ENCODE measurements at regions not wholly inside any gene's neighbourhood (a gene's known extent, or its start where the extent isn't known, plus 50 kb on each side); places are given as distances from the start of the nearest gene placed in this dataset.
"Not testable (repeated sequence)": the region's sequence is repeated elsewhere in the genome, so short reads cannot be mapped to it uniquely, and the experiment has no call there.

- DNase-seq (ENCODE audit: low read depth), result no peak
- Histone ChIP-seq H3K4me3 (ENCODE audit: low read depth, low read length) (no peak overlapping the region), H3K36me3 (ENCODE audit: control insufficient read depth, insufficient read depth, low read length) (no peaks in the 10 kb centered on the region), H3K27me3 (ENCODE audit: control insufficient read depth, insufficient read depth, low read length) (no peaks in the 10 kb centered on the region)
- TF ChIP-seq CTCF (IDR thresholded peaks at IDR 0.05; ENCODE audit: insufficient read depth, low read length, poor library complexity, severe bottlenecking), result no peak
Observed at GRCh38 chr2:48195169-48195568, 119.3 kb upstream of the FOXN2 start.

GRCh38 chr2:48197618-48198017, 116.9 kb upstream of the FOXN2 start:
- H3K27me3 ChIP-seq (ENCODE audit: control insufficient read depth, insufficient read depth, low read length), result no peaks in the 10 kb centered on the region
- no peaks in the 10 kb centered on the region for H3K36me3 ChIP-seq (ENCODE audit: control insufficient read depth, insufficient read depth, low read length)
- no peak for DNase-seq (ENCODE audit: low read depth)
- no peak overlapping the region for H3K4me3 ChIP-seq (ENCODE audit: low read depth, low read length)
- no peak for TF ChIP-seq CTCF (IDR thresholded peaks at IDR 0.05; ENCODE audit: insufficient read depth, low read length, poor library complexity, severe bottlenecking)

GRCh38 chr2:48198371-48198770, 116.1 kb upstream of the FOXN2 start:
- no peak for TF ChIP-seq CTCF (IDR thresholded peaks at IDR 0.05; ENCODE audit: insufficient read depth, low read length, poor library complexity, severe bottlenecking)
- Histone ChIP-seq H3K4me3 (ENCODE audit: low read depth, low read length) (no peak overlapping the region), H3K27me3 (ENCODE audit: control insufficient read depth, insufficient read depth, low read length) (no peaks in the 10 kb centered on the region), H3K36me3 (ENCODE audit: control insufficient read depth, insufficient read depth, low read length) (no peaks in the 10 kb centered on the region)
- no peak for DNase-seq (ENCODE audit: low read depth)

- H3K27me3 ChIP-seq (ENCODE audit: control insufficient read depth, insufficient read depth, low read length), result no peaks in the 10 kb centered on the region
- no peak for TF ChIP-seq CTCF (IDR thresholded peaks at IDR 0.05; ENCODE audit: insufficient read depth, low read length, poor library complexity, severe bottlenecking)
- DNase-seq (ENCODE audit: low read depth), result no peak
- H3K36me3 ChIP-seq (ENCODE audit: control insufficient read depth, insufficient read depth, low read length), result no peaks in the 10 kb centered on the region
- H3K4me3 ChIP-seq (ENCODE audit: low read depth, low read length), result no peak overlapping the region
Observed at GRCh38 chr2:48199070-48199469, 115.4 kb upstream of the FOXN2 start.

GRCh38 chr2:48200620-48201293, 113.7 kb upstream of the FOXN2 start:
- H3K4me3 ChIP-seq (ENCODE audit: low read depth, low read length), result no peak overlapping the region
- no peaks in the 10 kb centered on the region for H3K36me3 ChIP-seq (ENCODE audit: control insufficient read depth, insufficient read depth, low read length)
- TF ChIP-seq CTCF (IDR thresholded peaks at IDR 0.05; ENCODE audit: insufficient read depth, low read length, poor library complexity, severe bottlenecking), result no peak
- no peaks in the 10 kb centered on the region for H3K27me3 ChIP-seq (ENCODE audit: control insufficient read depth, insufficient read depth, low read length)
- DNase-seq (ENCODE audit: low read depth), result no peak

GRCh38 chr2:48201435-48201834, 113.0 kb upstream of the FOXN2 start:
- not testable (repeated sequence) for H3K4me3 ChIP-seq (ENCODE audit: low read depth, low read length); H3K36me3 ChIP-seq (ENCODE audit: control insufficient read depth, insufficient read depth, low read length); DNase-seq (ENCODE audit: low read depth); H3K27me3 ChIP-seq (ENCODE audit: control insufficient read depth, insufficient read depth, low read length)

Data from kidney epithelial cell (primary cell).